Uterus (tissue), 2 donors: ENCODE measurements at regions not wholly inside any gene's neighbourhood (a gene's known extent, or its start where the extent isn't known, plus 50 kb on each side); places are given as distances from the start of the nearest gene placed in this dataset.

Source experiments
- CTCF ChIP-seq, 4 experiments: fragments of 200-600 bp in 2 of 4; fragments of 450-650 bp in 2 of 4; sonication (generic) in 2 of 4; IDR thresholded peaks; one replicate each; pipeline ENCODE4 v1.5.1; 2016 to 2019; ENCODE audit warnings: antibody characterized with exemption in 4 of 4, mild to moderate bottlenecking in 2 of 4, moderate library complexity in 1 of 4
- POLR2A ChIP-seq, 2 donors: fragments of 450-650 bp; IDR thresholded peaks; one replicate each; pipeline ENCODE4 v1.6.1; 2016; ENCODE audit warnings: antibody characterized with exemption in 2 of 2, mild to moderate bottlenecking in 1 of 2, moderate library complexity in 1 of 2

GRCh38 chr6:47416396-47417345, 60.9 kb upstream of the CD2AP start:
- TF ChIP-seq CTCF (IDR thresholded peaks at IDR 0.05) (no peak), POLR2A (IDR thresholded peaks at IDR 0.05) (no peak)
